HEK293 (cell line): ENCODE measurements at regions not wholly inside any gene's neighbourhood (a gene's known extent, or its start where the extent isn't known, plus 50 kb on each side); places are given as distances from the start of the nearest gene placed in this dataset.

Experiments
- CTCF ChIA-PET: fragments of 350-600 bp; formaldehyde crosslinking; extraction: SDS; loops from one replicate; lab custom pipeline; 2021; ENCODE audit warnings: antibody characterized with exemption; lab: Yijun Ruan, JAX
- POLR2A ChIA-PET: fragments of 300-600 bp; formaldehyde crosslinking; extraction: SDS; loops from one replicate; lab custom pipeline; 2020; ENCODE audit warnings: antibody characterized with exemption, inconsistent platforms; lab: Yijun Ruan, JAX
- H3K27ac ChIP-seq: fragments of 200-500 bp; sonication (Bioruptor generic); 2 replicates; pipeline ENCODE4 v1.5.1; 2014; ENCODE audit warnings: low read depth, low read length, control low read depth, inconsistent platforms; ENCODE audit errors: extremely low read depth
- H3K36me3 ChIP-seq, 2 experiments: fragments of 200-500 bp in 1 of 2; sonication (Bioruptor generic) in 1 of 2; 1 replicate in 1 of 2; 2 replicates in 1 of 2; pipeline ENCODE4 v1.5.1; 2014 to 2017; ENCODE audit warnings: inconsistent platforms in 2 of 2, low read length in 2 of 2; ENCODE audit not compliant: control insufficient read depth in 2 of 2, insufficient read depth in 1 of 2
- H3K4me1 ChIP-seq: fragments of 200-500 bp; sonication (Bioruptor generic); 2 replicates; pipeline ENCODE4 v1.5.1; 2014; ENCODE audit warnings: mild to moderate bottlenecking, low read length, inconsistent platforms; ENCODE audit not compliant: control insufficient read depth, insufficient read depth
- H3K4me3 ChIP-seq: 2 replicates; pipeline ENCODE4 v1.5.1; 2011; ENCODE audit warnings: low read depth, mild to moderate bottlenecking, control low read depth, low read length, moderate library complexity
- H3K9me3 ChIP-seq: fragments of 200-500 bp; sonication (Bioruptor generic); 2 replicates; pipeline ENCODE4 v1.5.1; 2014; ENCODE audit warnings: low read depth, low read length, inconsistent platforms; ENCODE audit not compliant: control insufficient read depth, insufficient read depth
- BCL6B ChIP-seq: fragments of 450-650 bp; formaldehyde crosslinking; IDR thresholded peaks from 2 replicates; pipeline ENCODE4 v1.5.1; 2017; ENCODE audit warnings: missing biosample characterization, missing genetic modification characterization
- GLI2 ChIP-seq: fragments of 450-650 bp; formaldehyde crosslinking; IDR thresholded peaks from 2 replicates; pipeline ENCODE4; 2017; ENCODE audit warnings: missing biosample characterization, missing genetic modification characterization, low read depth, borderline replicate concordance
- PATZ1 ChIP-seq: fragments of 450-650 bp; formaldehyde crosslinking; IDR thresholded peaks from 2 replicates; pipeline ENCODE4 v1.5.1; 2016; ENCODE audit warnings: missing biosample characterization, missing genetic modification characterization
- TSHZ1 ChIP-seq: fragments of 450-650 bp; formaldehyde crosslinking; IDR thresholded peaks from 2 replicates; pipeline ENCODE4 v1.5.1; 2016; ENCODE audit warnings: missing biosample characterization, missing genetic modification characterization, borderline replicate concordance
- ZBTB26 ChIP-seq: fragments of 450-650 bp; formaldehyde crosslinking; optimal IDR thresholded peaks from 2 replicates; pipeline ENCODE3; 2016; ENCODE audit warnings: missing biosample characterization, mild to moderate bottlenecking, missing genetic modification characterization
- ZNF202 ChIP-seq: fragments of 450-650 bp; formaldehyde crosslinking; IDR thresholded peaks from 2 replicates; pipeline ENCODE4 v1.5.1; 2016; ENCODE audit warnings: missing biosample characterization, missing genetic modification characterization, borderline replicate concordance
- ZNF292 ChIP-seq: fragments of 450-650 bp; formaldehyde crosslinking; IDR thresholded peaks from 2 replicates; pipeline ENCODE4 v1.5.1; 2016; ENCODE audit warnings: low read depth, missing biosample characterization, missing genetic modification characterization, borderline replicate concordance
- ZNF302 ChIP-seq: fragments of 450-650 bp; formaldehyde crosslinking; IDR thresholded peaks from 2 replicates; pipeline ENCODE4 v1.5.1; 2016; ENCODE audit warnings: missing biosample characterization, missing genetic modification characterization, low read depth
- ZNF362 ChIP-seq: fragments of 450-650 bp; formaldehyde crosslinking; IDR thresholded peaks from 2 replicates; pipeline ENCODE4 v1.5.1; 2016; ENCODE audit warnings: missing biosample characterization, missing genetic modification characterization
- ZNF449 ChIP-seq: fragments of 450-650 bp; formaldehyde crosslinking; IDR thresholded peaks from 2 replicates; pipeline ENCODE4 v1.5.1; 2017; ENCODE audit warnings: missing biosample characterization, mild to moderate bottlenecking, missing genetic modification characterization, moderate library complexity
- ZNF521 ChIP-seq: fragments of 450-650 bp; formaldehyde crosslinking; IDR thresholded peaks from 2 replicates; pipeline ENCODE4 v1.5.1; 2017; ENCODE audit warnings: missing biosample characterization, mild to moderate bottlenecking, missing genetic modification characterization
- ZNF530 ChIP-seq: fragments of 450-650 bp; formaldehyde crosslinking; IDR thresholded peaks from 2 replicates; pipeline ENCODE4 v1.5.1; 2016; ENCODE audit warnings: low read depth, missing biosample characterization, missing genetic modification characterization
- ZNF580 ChIP-seq: fragments of 450-650 bp; formaldehyde crosslinking; IDR thresholded peaks from 2 replicates; pipeline ENCODE4 v1.5.1; 2016; ENCODE audit warnings: missing biosample characterization, missing genetic modification characterization
- ZNF596 ChIP-seq: fragments of 450-650 bp; IDR thresholded peaks from 2 replicates; pipeline ENCODE4 v1.5.0; 2018; ENCODE audit warnings: missing biosample characterization, mild to moderate bottlenecking, missing genetic modification characterization, moderate library complexity
- ZNF624 ChIP-seq: fragments of 450-650 bp; formaldehyde crosslinking; IDR thresholded peaks from 2 replicates; pipeline ENCODE4 v1.5.1; 2017; ENCODE audit warnings: missing biosample characterization, missing genetic modification characterization
- ZNF639 ChIP-seq: fragments of 450-650 bp; formaldehyde crosslinking; IDR thresholded peaks from 2 replicates; pipeline ENCODE4 v1.5.1; 2016; ENCODE audit warnings: missing biosample characterization, missing genetic modification characterization
- ZNF777 ChIP-seq: fragments of 450-650 bp; formaldehyde crosslinking; IDR thresholded peaks from 2 replicates; pipeline ENCODE4 v1.5.1; 2017; ENCODE audit warnings: missing biosample characterization, missing genetic modification characterization, borderline replicate concordance
- ZSCAN4 ChIP-seq: fragments of 450-650 bp; formaldehyde crosslinking; IDR thresholded peaks from 2 replicates; pipeline ENCODE4 v1.5.1; 2017; ENCODE audit warnings: missing biosample characterization, missing genetic modification characterization
- ZSCAN5A ChIP-seq: fragments of 450-650 bp; formaldehyde crosslinking; IDR thresholded peaks from 2 replicates; pipeline ENCODE4 v1.5.1; 2016; ENCODE audit warnings: missing biosample characterization, missing genetic modification characterization

GRCh38 chr16:47851146-47851545 lies 304.6 kb downstream of the ABCC12 start (continued):
- no peak for TF ChIP-seq ZBTB26 (tag by site-specific recombination)
- TF ChIP-seq ZNF639 (tag by site-specific recombination) = no peak
- no peak for TF ChIP-seq ZNF202 (tag by site-specific recombination)
- no peak for TF ChIP-seq ZNF521 (tag by site-specific recombination)
- TF ChIP-seq ZNF449 = no peak
- TF ChIP-seq ZSCAN5A (tag by site-specific recombination) = no peak

- no peak for TF ChIP-seq ZNF777 (tag by site-specific recombination)
- no peak for TF ChIP-seq ZNF624 (tag by site-specific recombination)
- TF ChIP-seq BCL6B = no peak
- no peak for TF ChIP-seq PATZ1 (tag by site-specific recombination)
- TF ChIP-seq ZNF596 (tag by site-specific recombination) = no peak
- no peak for TF ChIP-seq ZNF362 (tag by site-specific recombination)
- TF ChIP-seq GLI2 (tag by site-specific recombination) = no peak
- no peak for TF ChIP-seq ZNF530 (tag by site-specific recombination)
- TF ChIP-seq ZNF292 (tag by site-specific recombination) = no peak
- no peak for TF ChIP-seq ZNF302 (tag by site-specific recombination)
- no peak for TF ChIP-seq TSHZ1 (tag by site-specific recombination)
- TF ChIP-seq ZNF580 (tag by site-specific recombination) = no peak
- no peak for TF ChIP-seq ZSCAN4
- Histone ChIP-seq H3K4me1 (no peaks in the 10 kb centered on the region), H3K4me3 (no peak overlapping the region), H3K27ac (no peak overlapping the region), H3K9me3 (no peaks in the 10 kb centered on the region), H3K36me3 (no peaks in the 10 kb centered on the region)
- POLR2A ChIA-PET = no interaction called here
- CTCF ChIA-PET = interaction anchor here (0.7 kb wide), 1 partner anchor 248 kb away, joined by 4 read pairs; no protein-coding TSS in a partner anchor
Observed at GRCh38 chr16:47849736-47850135, 306.1 kb downstream of the ABCC12 start.
